Stimulated activated CD8-positive, alpha-beta memory T cell treated with anti-CD3 and anti-CD28 coated beads, Interleukin-4, amount 100 ng/mL, for 24 hours (primary cell): ENCODE measurements at regions not wholly inside any gene's neighbourhood (a gene's known extent, or its start where the extent isn't known, plus 50 kb on each side); places are given as distances from the start of the nearest gene placed in this dataset.

Source experiments
- DNase-seq: peaks from one replicate; pipeline ENCODE4 v3.0.0-alpha.2; 2020; ENCODE audit warnings: low read depth

DNA sequence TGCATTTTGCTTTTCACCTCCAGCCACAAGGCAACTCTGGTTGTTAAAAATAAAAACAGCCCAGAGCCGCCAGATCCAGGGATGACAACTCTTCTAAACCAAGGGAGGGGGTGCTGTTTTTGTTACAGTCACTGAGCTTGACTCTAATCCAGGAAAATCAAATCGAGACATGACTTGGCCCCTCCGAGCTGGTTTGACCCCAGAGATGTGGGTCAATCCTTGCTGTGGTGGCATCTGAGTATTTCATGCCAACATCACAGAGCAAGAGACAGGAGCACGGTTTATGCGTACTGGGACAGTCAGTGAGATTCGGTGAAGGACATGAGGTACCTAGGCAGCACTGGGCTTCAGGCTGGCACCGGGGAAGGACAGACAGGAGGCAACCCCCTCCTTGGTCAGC lies 88.8 kb upstream of the ZMIZ1 start:
- no peak for DNase-seq

DNA sequence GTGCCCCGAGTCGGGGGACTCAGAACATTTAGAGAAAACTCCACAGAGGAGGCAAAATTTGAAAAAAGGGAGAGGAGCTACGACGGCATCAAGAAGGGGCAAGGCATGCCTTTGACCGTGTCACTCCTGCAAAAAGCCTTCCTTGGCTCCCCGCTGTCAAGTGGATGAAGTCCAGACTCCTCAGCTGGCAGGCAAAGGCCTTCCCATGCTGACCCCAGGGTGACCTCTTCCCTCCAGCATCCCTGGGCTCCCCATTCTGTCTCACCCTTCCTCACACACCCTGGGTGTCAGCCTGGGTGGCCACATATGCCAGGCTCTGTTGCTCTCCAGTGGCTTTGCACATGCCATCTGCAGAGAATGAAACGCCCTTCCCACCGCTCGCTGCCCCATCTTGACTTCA lies 88.4 kb upstream of the ZMIZ1 start:
- DNase-seq: no peak

- DNase-seq: no peak
Observed at GRCh38 chr10:78980815-78981214, 88.0 kb upstream of the ZMIZ1 start.

- DNase-seq: no peak
Observed at GRCh38 chr10:78981257-78981969, 87.4 kb upstream of the ZMIZ1 start.

DNA sequence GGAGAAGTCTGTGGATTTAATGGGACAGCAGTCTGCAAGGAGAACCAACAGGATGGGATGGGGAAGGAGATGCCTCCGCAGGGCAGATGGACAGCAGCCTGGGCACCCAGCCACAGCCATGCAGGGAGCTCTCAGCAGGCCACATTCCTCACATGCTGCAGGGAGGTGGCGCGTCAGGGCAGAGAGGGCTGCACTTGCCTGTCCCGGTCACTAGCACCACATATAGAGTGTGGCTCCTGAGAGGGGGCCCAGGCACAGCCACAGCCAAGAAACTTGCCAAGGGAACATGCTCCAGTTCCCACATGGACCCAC lies 86.8 kb upstream of the ZMIZ1 start:
- DNase-seq: no peak

DNA sequence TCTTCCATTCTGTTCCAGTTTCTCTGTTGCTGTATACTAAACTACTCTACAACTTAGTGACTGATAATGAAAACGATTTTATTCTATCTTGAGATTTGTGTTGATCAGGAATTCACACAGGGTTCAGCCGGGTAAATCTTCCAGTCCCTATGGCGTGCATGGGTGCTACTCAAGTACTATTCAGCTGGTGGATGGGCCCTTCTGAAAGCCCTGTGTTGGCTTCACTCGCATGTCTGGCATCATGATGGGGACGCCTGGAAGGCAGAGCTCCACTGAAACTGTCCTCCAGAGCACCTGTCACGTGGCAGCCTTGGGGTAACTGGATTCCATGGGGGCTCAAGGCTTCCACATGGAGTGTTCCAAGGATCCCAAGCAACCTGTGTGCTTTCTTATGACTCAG lies 86.0 kb upstream of the ZMIZ1 start:
- DNase-seq: no peak

- DNase-seq: no peak
Observed at GRCh38 chr10:78983608-78984007, 85.2 kb upstream of the ZMIZ1 start.

- no peak for DNase-seq
Observed at GRCh38 chr10:78985973-78986818, 82.6 kb upstream of the ZMIZ1 start.

DNA sequence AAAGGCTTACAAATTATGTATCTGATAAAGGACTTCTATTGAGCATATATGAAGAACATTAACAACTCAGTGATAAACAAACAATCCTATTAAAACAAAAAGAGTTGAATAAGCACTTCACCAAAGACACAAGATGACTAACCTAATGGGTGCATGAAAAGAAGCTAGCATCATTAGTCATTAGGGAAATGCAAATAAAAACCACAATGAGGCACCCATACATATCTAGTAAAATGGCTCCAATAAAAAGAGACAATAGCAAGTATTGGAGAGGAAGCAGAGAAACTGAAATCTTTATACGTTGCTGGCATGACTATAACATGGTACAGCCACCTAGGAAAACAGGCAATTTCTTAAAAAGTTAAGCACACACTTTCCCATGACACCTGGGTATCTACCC lies 77.6 kb upstream of the ZMIZ1 start:
- no peak for DNase-seq

DNA sequence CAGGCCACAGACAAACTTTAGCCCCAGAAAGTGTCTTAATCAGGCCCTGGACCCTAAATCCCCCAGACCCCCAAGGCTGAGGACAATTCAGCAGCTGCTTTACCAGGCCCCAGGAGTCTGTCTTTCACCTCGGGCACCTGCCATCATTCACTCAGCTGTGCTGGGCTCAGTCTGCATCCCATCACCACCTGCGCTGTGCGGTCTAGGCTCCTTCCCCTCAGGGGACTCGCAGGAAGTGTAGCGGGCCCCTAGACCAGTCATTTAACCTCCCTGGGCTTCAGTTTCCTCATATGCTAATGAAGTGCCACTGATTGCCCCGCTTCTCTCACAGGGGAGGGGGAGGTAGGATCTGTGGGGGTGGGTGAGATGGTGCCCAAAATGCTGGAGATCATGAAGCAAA lies 76.4 kb upstream of the ZMIZ1 start:
- DNase-seq: no peak

DNA sequence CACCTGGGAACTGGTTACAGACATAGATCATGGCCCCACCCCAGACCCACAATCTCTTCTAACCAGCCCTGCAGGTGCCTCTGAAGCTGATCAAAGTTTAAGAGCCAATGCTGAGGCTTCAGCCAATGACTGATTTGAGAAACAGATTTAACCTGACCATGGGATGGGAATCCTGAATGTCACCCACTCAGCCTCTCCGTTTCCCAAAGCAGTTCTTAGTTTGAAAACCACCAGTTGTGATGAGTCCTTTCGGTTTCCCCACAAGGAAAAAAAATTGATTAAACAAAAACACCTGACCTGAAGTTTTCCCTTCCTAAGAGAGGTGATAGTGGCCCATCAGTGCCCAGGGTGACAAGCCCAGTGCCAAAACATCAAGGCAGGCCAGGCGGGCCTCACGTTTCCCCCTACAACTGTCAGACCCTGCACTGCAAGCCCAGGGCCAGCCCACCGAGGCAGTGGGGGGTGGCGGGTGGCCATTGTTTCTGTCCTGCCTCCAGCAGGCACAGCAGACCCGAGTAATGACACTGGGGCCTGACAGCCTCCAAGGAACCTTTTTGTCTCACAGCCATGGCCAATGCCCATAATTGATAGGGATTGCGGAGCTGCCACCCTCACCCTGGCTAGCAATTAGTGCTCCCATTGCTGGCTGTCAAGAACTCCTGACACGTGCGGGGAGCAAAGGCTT lies 75.4 kb upstream of the ZMIZ1 start:
- DNase-seq: no peak

DNA sequence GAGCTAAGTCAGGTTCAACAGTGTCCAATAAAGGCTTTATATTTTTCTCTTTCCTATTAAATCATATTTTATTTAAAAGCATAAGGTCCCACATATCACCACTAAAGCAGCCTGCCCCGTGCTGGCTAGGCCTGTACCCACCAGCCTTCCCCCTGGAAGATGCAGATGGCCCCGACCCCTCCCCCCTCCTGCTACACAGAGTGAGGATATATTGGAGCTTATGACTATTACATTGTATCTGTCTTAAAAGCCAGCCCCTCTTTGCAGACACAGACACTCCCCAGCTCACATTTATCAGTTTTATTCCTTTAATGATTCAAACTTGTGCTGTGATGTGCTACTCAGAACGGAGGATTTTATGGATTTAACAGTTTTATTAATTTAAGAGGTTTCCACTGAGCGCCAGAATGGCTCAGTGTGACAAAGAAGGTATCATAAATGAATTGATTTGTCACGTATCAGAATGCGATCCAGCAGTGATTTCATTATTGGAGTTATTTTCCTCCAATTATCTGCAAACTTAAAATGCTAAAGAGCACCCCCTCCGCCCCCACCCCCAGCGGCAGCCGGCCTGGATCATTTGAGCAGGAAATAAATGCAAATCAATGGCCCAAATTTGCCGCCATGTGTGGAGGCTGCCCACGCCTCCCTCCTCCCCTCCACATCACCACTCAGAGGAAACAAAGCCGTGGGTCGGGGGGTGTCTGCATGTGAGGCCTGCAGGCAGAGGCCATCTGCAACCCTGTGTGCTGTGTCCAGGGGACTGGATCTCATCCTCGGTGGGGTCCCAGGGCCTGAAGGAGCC lies 72.6 kb upstream of the ZMIZ1 start:
- DNase-seq: no peak

- no peak for DNase-seq
Observed at GRCh38 chr10:78996792-78997129, 72.0 kb upstream of the ZMIZ1 start.

DNA sequence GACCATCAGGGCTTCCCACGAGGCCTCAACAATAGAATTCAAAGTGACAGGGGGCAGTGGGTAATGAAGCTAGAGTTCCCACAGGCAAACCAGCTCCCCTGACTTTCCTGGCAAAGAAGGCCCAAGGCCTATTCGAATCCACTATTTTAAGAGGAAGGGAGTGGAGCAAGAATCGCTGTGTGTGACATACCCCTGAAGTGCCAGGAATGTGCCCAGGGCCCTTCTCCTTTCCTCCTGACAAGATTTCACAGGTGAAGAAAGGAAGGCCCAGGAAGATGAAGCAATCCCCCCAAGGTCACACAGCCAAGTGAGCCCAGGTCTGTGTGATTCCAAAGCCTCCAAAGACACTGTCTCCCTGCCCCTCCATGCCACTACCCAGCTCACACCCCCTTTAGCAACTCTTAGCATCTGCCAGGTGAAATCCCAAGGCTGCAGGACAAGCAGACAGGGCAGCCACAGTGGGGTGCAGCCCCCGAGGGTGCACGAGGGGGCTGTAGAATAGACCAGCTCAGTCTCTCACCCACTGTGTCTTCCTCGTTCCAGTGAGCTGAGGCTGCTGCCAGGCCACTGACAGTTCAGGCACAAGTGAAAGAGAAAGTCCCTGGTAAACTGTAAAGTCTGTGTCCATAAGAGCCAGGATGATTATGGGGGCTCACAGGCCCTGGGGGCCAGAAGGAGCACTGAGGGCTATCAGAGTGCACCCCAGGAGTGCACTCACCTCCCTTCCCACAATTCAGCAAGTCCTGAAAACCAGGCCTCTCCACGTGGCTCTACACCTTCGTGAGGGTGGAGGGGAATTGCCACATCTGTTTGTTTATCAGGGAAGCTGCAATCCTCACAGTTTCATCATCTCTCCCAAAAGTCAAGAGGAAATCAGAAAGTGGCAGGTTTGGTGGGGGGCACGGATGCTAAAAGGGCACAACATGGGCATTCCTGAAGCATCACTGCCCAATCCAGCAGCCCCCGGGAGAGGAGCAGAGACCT lies 70.8 kb upstream of the ZMIZ1 start:
- DNase-seq: no peak

DNA sequence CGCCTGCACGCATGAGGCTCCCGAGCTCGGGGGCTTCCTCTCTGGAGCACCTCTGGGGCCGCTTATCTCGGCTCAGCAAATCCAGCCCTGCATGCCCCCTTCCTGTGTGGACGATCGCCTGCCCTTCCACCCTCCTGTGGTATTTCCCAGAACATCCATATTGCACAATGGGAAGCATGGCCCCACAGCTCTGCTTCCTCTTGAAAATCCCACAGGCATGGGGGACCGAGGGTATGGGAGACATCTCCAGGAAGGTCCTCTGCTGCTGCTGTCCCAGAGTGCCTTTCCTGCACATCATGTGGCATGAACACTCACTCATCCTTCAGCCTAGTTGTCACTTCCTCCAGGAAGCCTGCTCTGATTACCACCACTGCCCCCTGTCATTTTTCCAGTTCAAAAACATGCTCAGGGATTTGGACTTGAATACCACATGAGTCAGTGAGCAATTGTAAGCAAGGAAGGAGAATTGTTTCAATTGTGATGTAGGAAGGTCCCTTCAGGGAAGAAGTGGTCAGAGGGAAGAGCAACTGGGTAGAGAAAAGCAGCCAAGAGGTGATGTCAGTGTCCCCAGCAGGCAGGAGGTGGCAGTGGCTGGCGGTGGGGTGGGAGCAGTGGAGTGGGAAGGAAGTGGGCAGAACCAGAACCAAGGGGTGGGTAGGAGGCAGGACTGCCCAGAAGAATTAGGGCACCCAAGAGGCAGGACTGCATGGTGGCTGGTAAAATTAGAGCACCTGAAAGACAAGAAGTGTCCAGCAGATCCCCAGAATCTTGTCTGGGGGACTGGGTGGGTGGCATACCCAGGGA lies 67.5 kb upstream of the ZMIZ1 start:
- DNase-seq: no peak

DNA sequence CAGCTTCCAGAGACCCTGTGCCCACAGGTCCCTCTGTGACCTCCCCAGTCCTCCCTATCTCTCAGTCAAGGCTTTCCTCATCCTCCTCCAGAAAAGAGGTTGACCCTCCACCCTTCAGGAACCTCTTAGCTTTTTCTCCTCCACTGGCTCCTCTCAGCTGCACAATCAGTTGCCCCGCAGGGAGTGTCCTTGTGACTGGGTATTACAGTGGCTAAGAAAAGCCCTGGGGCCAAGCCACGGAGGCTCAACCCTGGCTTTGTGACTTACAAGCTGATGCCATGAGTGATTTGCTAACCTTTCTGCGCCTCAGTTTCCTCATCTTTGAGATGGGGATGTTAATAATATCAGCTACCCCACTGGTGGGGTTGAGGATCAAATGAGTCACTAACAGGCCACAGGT lies 66.4 kb upstream of the ZMIZ1 start:
- DNase-seq: no peak

GRCh38 chr10:79003183-79004100 lies 65.3 kb upstream of the ZMIZ1 start:
- no peak for DNase-seq

DNA sequence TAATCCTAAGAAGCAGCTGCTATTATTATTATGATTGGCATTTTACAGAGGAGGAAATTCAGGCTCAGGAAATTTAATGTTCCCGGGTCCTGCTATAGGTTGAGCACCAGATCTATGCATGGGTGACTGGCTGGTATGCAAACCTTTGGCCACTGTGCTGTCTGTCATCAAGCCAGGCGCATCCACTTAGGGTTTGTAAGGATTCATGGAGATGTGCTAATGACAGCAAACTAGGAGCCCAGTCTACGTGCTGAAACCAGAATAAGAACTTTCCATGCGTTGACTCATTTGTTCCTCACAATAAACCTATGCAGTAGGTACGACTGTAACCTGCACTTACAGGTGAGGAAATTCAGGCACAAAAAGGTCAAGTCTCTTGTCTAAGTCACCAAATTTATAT lies 64.5 kb upstream of the ZMIZ1 start:
- no peak for DNase-seq

DNA sequence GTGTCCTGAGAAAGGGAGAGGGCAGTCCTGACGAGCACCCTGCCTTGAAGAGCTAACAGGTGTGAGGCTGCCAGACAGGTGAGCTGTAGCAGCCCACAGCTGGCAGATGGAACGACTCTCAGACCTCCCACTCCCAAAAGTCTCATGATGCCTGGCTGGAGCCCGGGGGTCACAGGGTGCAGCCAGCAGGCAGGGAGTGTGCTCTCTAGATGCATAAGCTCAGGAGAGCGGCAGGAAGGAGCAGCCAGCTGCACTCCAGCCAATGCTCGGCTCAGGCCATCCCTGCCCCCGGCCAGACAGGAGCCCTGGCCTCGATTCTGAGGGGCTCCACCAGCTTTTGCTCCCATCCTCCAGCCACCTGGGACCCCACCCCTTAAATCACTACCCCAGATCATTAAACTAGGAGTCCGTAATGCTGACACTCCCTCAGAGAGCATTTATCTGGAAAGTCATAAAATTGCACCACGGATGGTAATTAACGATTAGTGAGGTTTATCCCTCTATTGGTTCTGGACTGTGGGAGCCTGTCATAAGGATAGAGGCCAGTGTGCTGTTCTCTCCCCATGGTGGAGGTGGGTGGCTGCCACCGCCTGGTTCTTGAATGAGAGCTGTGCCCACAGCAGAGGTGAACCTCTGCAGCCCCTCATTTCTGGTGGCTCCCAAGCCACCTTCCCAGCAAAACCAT lies 63.5 kb upstream of the ZMIZ1 start:
- DNase-seq: no peak
